LoVo (cell line): ENCODE measurements at regions not wholly inside any gene's neighbourhood (a gene's known extent, or its start where the extent isn't known, plus 50 kb on each side); places are given as distances from the start of the nearest gene placed in this dataset.

ENCODE experiments used
- DNase-seq: peaks from one replicate; pipeline ENCODE4 v3.0.0-alpha.2; 2016; ENCODE audit warnings: low spot score

DNA sequence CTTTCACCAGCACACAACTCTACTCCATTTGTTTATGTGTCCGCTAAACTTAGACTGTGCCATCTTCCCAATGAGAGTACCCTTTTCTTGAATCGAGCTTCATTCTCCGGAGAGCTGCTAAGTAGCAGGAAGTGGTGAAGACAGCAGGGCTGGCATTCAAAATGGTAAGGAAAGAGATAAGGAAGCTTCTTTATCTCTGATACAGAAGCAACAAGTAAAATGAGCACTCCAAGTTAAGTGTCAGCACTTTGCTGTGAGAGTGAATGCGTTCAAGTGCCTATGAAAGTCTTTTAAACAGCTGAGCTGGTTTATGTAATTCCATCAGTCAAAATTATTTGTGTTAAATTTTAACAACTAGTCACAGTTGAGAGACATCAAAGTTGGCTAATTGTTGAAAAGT is 386.8 kb upstream of the PTPRD start:
- DNase-seq = no peak

DNA sequence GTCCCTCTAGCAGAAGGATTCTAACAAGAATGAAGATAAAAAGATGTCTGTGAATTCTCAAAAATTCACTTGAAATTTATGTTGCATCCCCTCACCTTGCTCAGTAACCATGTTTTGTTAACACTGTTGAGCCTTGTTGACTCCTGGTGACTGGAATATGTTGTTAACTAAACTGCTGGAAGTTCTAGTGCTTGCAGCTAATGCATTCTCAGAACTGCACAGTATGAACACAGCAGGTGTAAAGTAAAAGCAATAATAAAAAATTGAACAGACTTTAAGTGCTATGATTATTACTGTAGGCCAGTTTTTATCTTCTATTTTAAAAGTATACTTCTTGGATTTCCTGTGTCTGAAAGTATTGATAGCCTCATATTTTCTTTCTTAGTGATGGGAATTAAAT is 388.7 kb upstream of the PTPRD start:
- DNase-seq = no peak

DNA sequence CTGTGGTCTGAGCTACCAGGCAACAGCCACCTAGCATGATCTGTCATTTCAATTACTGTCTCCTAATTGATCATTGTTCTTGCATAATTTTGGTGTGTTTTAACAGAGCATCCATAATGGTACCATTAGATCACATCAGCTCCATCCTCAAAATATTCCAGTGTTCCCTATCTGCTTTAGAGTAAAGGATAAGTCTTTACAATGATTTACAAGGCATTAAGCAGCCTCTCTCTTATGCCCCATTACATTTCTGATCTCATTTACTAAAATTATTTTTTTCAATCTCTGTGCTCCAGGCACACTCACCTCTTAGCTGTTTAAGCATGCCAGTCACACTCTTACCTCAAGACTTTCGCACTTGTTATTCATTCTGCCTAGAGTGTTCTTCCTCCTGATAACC is 389.9 kb upstream of the PTPRD start:
- DNase-seq = no peak

DNA sequence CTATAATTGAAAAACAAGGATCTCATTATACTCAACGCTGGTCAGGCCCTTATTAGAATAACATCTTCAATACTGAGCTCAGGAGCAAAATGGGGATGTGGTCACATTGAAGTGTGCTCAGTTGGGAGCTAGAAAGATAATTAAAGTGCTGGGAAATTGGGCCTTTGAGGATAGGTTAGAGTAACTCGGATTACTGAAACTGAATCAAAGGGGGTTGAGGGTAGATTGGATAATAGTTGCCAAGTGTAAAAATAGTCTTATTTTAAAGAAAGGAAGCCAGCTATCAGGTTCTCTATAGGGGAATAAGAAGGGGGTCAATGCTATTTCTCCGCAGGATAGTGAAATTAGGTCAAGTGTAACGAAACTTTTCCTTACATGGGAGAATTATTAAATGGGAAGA is 391.0 kb upstream of the PTPRD start:
- no peak for DNase-seq

DNA sequence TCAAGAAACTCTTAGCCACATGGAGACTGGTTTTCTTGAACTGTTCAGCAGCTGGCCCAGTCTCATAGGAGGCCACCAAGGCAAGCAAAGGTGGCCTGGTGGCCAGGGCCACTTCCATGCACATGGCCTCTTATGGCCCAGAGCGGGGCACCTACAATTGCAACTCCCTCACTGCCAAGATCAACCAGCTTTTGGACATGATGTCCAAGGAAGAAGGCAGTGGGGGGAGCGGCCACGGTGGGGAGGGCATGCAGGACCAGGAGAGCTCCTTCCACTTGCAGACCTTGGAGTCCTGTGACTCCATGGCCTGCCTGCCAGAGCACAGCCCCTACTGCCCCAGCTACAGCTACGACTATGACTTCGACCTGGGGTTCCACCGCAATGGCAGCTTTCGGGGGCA is 398.9 kb upstream of the PTPRD start:
- DNase-seq = no peak

DNA sequence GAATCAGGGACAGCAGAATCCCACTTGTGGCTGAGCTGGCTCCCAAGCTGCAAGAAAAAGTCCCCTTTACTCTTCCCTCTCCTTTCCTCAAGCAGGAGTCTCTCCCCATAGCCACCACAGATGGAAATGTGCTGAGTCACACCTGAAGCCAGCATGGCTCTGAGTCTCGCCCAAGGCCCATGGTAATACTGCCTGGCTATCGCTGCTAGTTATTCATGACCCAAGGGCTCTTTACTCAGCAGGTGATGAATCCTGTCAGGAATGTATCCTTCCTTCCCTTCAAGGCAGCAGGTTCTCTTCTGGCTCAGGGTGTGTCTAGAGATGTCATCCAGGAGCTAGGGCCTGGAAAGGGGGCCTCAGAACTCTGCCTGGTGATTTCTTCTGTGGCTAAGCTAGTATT is 403.3 kb upstream of the PTPRD start:
- no peak for DNase-seq

DNA sequence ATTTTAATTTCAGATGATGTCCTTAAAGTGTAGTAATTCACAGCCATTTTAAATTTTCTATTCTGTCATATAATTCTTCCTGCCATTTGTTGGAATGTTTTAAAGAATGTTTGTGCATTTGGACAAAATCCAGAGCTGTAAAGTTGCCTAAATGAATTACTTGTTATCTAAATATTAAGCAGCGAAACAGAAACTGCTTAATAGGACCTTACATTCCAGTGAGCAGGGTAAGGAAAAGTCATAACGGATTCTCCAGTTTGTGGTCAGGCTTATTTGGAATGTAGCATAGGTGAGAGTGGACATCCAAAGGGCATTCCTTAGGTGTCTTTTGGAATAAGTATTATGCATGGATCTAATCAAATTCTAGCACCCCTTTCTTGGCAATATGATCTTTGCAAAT is 410.4 kb upstream of the PTPRD start:
- no peak for DNase-seq

DNA sequence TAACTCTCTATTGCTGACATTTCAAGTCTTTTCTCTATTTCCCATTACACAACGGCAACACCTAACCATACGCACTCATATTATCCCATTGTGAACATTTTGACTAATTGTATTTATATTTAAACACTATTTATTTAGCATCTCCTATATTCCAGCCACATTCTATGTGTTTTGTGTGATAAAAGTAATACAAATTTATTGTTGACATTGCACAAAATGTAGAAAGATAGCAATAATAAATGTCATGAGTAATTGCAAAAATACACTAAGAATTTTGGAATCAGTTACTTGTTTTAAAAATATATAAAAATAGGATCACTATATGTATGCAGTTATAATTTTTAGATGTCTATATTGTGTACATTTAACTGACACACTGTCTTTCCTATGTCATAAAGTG is 413.0 kb upstream of the PTPRD start:
- no peak for DNase-seq

DNA sequence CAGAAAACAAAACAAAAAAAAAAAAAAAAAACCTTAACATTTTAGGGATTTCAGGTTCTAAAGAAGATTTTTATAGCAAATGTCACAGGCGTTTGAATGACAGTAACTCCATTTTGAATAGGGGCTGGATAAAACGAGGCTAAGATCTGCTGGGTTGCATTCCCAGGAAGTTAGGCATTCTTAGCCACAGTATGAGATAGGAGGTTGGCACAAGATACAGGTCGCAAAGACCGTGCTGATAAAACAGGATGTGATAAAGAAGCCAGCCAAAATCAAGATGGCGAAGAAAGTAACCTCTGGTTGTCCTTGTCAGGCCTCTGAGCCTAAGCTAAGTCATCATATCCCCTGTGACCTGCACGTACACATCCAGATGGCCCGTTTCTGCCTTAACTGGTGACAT is 425.6 kb upstream of the PTPRD start:
- DNase-seq = no peak

DNA sequence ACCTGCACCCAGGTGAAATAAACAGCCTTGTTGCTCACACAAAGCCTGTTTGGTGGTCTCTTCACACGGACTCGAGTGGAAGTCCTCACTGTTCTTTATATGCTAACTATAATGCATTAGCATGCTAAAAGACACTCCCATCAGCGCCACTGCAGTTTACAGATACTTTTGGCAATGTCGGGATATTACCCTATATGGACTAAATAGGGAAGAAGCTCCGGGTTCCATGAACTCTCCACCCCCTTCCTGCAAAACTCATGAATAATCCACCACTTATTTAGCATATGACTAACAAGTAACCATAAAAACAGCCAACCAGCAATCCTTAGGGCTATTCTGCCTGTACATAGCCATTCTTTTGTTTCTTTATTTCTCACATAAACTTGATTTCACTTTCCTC is 426.2 kb upstream of the PTPRD start:
- DNase-seq = no peak

DNA sequence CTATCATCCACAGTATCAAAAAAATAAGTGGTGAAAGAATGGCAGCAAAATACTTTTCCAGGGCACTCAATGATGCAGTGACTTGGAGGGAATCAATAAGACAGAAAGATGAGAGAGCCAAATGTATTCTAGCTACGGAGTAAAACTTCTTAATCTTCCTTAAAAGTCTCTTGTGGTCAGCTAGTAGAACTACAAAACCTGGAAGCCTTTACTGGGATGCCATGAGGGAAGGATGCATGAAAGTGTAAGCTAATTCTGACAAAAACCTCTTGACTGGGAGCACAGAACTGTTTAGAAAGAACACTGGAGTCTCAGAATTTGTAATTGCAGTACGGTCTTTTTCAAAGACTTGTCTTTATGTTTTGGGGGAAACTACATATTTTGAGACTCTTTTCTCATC is 432.8 kb upstream of the PTPRD start:
- no peak for DNase-seq

DNA sequence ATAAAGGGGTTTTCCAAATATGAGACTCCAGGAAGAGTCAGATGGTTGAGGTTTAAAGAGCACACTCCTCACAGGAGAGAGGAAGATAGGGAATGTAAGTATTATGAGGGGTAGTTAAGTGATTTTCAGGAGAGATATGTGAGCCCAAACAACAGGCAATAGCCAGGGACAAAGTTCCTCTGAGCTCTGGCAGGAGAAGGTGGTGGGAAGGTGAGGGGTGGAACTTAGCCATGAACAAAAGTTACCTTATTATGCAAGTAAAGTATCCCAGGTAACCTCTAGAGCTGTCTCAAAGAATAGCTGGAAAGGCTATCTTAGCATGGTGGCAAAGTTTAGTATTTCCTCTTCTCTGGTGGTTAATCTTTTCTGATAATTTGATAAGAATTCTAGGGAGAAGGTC is 450.5 kb upstream of the PTPRD start:
- DNase-seq = no peak

DNA sequence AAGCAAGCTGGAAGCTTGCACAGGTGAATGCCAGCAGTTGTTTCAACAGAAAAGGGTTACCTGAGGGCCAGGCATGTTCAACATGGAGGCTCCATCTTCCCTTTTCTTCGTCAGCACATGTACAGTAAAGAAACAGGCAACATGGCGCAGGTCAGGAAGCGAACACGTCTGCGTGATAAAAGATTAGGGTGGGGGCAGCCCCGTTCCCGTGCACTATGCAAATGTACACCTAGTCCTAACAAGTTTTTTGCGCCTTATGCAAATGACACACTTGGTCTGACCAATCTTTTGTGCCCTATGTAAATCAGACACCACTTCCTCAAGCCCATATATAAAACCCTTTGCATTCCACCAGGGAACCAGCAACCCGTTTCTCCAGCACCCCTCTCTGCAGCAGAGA is 452.1 kb upstream of the PTPRD start:
- peak; percentile 58 for DNase-seq

DNA sequence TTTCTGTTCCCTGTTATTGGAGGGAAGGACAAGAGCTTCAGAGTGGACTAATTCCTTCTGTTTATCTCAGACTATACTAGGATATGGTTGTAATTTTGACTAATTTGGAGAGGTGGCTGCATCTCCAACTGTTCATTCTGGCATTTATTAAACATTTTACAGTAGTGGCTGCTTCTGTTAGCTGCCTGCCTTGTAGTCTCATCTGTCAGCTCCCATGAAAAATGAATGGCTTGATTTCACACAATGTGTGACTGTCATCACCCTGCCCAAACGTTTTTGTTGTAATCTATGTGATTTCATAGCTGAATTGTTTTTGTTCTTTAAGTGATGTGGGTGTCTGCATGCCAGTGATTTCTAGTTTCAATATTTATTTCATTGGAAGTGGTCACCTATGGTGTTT is 459.4 kb upstream of the PTPRD start:
- no peak for DNase-seq

DNA sequence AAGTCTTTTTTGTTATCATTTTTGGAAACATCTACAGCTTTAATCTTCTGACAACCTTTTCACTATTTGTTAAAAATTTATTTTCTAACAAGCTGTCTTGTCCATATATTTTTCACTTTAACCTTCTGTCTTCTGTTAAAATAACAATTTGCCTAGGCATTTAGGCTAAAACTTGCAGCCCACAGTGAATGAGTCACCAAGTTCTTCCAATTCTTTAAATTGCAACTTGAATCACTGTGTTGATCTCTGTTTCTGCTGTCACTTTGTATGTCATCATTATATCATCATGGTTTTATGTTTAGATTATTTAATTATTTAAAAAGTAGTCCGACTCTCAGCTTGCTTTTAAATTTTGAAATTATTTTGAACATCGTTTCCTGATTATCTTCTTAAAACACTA is 473.8 kb upstream of the PTPRD start:
- DNase-seq = no peak

DNA sequence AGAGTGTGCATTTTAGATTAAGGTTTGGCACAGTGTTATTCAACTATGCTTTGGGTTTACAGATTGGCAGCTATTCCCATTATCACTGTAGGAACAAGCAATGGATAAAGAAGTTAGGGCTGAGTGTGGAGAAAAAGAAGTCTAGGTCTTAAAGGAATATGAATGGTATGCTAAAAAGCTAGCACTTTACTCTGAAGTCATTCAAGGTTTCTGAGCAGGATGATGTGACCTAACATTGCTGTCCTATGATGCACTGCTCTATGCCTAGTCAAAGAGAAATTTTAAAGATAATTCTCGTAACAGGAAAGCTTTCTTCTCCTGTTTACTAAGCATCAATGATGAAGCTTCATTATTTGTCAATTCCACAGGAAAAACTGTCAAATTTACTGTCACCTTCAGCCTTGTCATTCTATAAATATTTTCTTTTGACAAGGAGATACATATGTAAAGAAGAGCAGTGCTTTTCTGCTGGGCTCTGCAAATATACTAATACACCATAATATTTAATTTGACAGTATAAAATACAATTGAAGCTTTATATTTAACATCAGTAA is 476.1 kb upstream of the PTPRD start:
- DNase-seq = no peak

DNA sequence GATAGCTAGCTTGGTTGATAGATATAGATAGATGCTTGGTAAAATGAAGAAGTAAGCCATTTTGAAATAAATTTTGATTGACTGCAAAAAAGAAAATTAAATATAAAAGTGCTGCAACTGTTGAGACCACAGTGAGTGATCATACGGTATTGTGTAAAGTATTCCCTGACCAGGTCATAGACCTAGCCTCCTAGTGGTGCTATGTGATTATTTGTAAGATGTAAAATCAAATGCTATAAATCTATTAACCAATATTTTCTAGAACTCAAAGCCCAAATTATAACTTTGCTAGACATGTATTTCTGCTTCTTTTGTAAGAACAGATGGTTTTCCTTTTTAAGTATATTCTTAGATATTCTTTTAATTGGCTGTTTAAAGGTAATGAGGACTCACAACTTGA is 480.2 kb upstream of the PTPRD start:
- no peak for DNase-seq

DNA sequence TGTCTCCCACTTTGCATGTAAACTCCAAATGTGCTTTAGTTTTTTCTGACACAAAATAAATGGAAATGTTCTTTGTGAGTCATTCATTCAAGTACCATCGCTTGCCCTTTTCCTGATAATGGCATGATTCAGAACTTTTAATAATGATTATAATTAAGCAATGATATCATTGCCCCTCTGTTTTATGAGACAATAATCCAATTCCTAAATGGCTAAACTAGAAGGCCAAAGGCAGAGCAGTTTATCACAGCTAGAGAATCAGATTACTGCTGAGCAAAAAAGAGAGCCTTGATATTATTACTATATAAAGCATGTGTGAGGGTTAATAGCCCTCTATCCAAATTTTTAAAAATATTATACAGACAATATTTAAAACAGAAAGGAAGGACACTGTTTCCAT is 484.2 kb upstream of the PTPRD start:
- DNase-seq = no peak

DNA sequence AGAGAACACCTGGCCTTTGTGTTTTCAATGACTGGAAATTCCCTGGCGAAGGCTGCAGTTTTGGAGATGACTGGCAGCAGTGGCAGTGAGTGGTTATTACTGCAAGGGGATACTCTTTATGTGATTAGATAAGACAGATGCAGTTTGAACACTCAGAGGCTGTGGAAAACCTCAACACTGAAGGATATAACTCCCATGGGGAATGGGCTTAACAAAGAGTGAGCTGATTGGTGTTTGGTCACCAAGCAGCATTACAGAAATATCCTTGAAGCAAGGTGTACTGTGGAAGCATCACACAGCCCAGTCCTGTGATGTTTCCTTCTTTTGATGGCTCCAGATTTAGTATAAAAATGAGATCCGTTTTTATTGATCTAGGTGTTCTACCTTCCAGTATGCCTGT is 490.7 kb upstream of the PTPRD start:
- no peak for DNase-seq

DNA sequence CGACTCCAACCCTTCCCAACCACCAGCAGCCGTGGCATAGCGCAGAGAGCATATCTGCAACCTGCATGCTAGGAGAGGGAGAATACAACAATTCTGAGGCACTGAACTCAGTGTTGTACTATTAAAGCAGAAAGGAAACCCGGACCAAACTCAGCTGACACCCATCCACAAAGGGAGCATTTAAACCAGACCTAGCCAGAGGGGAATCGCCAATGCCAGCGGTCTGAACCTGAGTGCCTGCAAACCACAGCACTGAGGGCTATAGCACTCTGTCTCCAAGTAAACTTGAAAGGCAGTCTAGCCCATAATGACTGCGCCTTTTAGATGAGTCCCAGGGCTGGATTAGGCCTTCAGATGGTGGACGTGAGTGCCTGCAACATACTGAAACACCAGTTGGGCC is 494.4 kb upstream of the PTPRD start:
- no peak for DNase-seq

DNA sequence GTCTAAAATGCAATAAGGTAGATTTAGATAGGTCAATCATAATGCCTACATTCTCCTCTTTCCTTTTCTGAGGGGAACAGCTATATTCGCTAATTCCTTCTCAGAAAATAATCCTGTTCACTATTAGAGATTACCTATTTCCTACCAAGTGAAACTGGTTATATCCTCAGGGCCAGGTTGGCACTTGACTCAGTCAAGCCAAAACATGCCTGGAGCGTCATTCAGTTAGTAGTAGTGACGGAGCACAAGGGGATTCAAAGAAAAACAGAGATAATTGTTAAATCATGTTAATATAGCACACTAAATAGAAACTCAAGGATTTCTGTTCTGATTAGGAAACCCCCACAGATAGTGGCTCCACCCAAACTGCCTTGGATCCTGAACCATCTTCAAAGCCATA is 515.4 kb upstream of the PTPRD start:
- no peak for DNase-seq

DNA sequence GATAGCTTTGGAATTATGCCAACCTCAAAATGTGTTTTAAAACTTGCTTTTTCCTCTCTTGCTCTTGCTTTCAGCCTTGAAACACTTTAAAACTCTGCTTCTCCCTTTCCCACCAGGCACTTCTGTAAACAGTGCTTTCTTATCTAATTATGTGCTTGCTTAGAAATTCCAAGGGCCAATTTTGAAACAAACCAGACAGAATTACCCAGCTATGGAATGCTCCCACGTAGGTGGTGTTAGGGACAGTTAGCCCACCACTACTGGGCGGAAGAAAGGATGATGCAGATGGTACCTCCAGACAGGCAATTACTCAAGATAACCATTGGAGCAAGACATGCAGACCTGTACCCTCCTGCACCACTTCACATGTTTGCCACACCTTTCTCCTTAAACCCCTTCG is 523.0 kb upstream of the PTPRD start:
- no peak for DNase-seq

DNA sequence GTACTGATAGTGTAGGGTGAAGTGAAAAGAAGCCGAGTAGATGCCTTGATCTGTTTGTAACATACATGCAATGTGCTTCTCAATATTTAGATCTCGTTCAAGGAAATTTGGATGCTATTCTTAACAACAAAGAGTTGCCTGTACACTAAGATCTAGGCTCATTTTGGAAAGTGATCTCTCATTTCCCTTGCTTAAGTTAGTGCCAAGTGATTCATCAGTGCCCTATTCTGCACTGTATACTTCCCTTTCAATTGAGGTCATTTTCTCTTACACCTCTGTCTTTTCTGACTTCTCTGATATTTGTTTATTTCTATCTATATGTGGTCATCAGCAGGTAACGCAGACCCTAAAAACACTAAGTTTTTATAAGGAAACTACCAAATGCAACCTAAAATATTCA is 528.6 kb upstream of the PTPRD start:
- DNase-seq = no peak

DNA sequence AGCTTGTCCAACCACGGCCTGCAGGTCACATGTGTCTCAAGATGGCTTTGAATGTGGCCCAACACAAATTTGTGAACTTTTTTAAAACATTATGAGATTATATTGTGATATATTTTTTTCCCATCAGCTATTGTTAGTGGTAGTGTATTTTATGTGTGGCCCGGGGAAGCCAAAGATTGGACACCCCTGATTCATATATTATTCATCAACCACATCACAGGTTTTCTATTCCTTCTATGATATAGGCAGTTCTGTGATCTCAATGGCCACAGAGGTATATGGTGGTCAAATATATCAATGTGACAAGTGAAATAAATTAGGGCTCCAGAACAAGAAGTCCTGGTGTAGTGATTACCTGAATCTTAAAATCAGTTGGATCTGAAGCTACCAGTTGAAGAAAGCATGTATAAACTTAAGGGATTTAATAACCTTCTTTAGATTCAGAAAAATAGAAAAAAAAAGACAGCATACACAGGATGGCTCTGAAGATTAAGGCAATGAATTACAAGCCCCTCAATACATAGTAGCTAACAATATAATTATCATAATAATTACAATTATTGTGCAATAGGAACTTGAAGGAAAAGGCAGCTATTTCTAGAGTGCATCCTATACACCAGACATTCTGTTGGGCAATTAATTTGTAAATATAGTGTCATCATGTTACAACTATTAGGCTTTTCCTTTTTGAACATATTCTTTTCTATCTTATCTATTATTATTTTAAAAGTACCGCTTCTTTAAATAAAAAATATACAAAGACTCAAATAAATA is 530.4 kb upstream of the PTPRD start:
- no peak for DNase-seq
